Colon (tissue), 2 donors: ENCODE measurements at regions not wholly inside any gene's neighbourhood (a gene's known extent, or its start where the extent isn't known, plus 50 kb on each side); places are given as distances from the start of the nearest gene placed in this dataset.
"Not testable (repeated sequence)": the region's sequence is repeated elsewhere in the genome, so short reads cannot be mapped to it uniquely, and the experiment has no call there.

Experiments used
- FAIRE-seq: peaks from 2 replicates; lab custom pipeline; 2012; peaks lifted over from hg19 to GRCh38; lab: Jason Lieb, UNC
- donor health status: control.
- donor health status: control.

GRCh38 chr4:134490863-134491262 lies 289.3 kb upstream of the PABPC4L start:
- no peak for FAIRE-seq

- FAIRE-seq = not testable (repeated sequence)
Observed at GRCh38 chr4:134483514-134483913, 281.9 kb upstream of the PABPC4L start.

DNA sequence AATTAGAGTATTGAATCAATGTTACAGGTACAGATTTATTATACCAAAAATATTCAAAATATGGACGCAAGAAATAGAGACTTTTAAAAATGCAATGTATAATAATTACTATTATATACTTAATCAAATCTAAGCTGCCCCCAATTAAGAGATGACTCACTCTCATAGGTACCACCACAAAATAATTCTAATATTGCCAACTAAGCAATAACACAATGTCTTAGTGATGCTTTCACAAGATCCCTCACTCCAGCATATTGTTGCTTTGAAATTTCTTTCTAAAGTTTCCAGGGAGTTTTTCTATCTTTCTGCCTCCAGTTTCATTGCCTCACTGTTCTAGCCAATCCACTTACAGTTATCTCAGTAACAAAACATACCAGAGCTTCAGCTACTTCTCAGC lies 270.0 kb upstream of the PABPC4L start:
- FAIRE-seq = no peak

DNA sequence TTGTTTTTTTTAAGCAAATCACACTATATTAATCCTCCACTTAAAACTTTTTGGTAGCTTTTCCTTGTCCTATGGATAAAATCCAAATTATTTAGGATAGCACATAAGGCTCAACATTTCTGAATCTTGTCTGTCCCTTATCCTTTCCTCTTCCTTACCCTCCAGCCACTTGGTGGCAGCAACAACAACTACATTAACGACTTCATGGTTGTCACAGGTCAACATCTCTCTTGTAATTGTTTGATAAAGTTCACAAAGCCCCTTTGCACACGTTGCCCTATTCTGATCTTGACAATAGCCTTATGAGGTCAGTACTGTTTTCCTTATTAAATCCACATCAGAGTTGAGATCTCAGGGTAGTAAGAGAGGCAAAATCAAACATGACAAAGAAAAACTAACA lies 269.0 kb upstream of the PABPC4L start:
- no peak for FAIRE-seq

DNA sequence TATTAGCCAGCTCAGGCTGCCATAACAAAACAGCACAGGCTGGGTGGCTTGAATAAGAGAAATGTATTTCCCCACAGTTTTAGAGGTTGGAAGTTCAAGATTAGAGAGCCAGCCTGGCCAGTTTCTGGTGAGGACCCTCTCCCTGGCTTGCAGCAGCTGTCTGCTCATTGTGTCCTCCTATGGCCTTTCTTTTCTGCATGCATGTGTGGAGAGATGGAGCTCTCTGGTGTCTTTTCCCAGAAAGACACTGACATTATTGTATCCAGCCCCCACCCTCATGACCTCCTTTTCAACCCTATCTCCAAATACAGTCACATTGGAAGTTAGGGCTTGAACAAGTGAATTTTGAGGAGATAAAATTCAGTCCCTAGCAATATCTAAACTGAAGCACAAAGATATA lies 263.8 kb upstream of the PABPC4L start:
- no peak for FAIRE-seq

DNA sequence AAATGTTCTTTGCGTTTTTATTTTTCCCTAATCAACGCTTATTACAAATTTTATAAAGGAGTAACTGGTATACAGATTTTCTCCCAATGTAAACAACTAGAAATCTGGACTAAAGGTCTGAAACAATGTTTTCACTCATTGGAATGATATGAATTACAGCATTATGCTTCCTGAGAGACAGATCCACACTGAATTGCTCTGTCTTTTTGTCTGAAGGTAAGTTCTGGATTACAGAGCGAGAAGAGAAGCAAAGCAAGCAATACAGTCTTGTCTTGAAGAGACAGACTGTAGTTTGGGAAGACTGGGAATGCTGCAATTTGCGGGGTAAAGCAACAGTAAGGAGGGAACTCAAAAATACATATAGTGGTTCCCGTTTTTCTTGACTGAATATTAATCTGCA lies 262.2 kb upstream of the PABPC4L start:
- no peak for FAIRE-seq

DNA sequence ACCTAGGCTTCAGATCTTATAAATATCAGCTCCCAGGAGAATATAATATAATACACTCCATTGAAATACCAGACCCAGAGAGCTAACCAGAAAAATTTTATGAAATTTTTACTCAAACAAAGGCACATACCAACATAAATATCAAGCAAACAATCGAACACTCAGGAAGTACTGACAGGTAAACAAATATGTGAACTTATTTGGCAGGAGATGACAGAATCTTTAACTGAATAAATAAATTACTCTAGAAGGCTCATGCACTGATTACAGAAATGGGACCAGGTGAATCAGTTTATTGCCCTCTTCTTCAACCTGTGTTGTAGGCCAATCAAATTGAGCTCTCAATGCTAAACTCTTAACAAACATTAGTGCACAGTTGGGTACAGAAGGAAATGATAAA lies 225.2 kb upstream of the PABPC4L start:
- no peak for FAIRE-seq

DNA sequence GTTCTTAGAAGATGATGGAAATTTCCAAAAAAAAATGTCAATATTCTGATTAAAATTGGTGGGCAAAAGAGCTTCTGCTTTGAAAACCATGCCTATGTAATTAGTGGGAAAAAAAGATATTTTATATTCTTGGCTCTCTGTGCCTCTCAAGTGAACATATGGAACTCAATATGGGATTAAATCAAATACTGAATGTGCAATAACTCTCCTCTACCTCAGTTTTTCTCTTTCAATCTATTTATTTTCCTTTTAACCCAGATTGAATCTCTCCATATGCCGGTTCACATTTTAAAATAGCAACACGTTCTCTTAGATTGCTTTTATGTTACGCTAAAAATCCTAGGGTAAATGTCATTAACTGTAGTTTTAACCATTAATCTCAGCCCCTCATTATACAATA lies 224.2 kb upstream of the PABPC4L start:
- FAIRE-seq = no peak

GRCh38 chr4:134422776-134423175 lies 221.2 kb upstream of the PABPC4L start:
- FAIRE-seq = no peak

- no peak for FAIRE-seq
Observed at GRCh38 chr4:134421734-134422133, 220.1 kb upstream of the PABPC4L start.

- FAIRE-seq = no peak
Observed at GRCh38 chr4:134408897-134409296, 207.3 kb upstream of the PABPC4L start.

- FAIRE-seq = no peak
Observed at GRCh38 chr4:134401798-134402197, 200.2 kb upstream of the PABPC4L start.

GRCh38 chr4:134393592-134393991 lies 192.0 kb upstream of the PABPC4L start:
- no peak for FAIRE-seq

GRCh38 chr4:134390319-134390718 lies 188.7 kb upstream of the PABPC4L start:
- FAIRE-seq = no peak

DNA sequence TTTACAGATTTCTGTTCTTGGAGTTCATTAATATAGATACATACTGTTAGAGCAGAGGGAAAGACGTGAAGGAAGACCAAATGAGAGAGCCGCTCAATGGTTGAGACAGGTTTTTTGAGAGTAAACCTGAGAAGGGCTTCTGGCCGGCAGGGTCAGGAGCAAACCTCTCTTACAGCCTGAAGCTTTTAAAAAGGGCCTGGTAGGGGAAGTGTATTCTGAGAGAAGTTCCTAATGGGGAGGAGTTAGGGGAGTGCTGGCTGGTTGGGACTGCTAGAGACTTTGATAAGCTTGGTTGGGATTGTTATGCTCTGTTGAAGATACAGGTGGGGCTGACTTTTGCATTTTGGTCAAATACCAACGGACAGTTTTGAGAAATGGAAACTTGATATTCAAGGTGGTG lies 186.8 kb upstream of the PABPC4L start:
- FAIRE-seq = no peak

DNA sequence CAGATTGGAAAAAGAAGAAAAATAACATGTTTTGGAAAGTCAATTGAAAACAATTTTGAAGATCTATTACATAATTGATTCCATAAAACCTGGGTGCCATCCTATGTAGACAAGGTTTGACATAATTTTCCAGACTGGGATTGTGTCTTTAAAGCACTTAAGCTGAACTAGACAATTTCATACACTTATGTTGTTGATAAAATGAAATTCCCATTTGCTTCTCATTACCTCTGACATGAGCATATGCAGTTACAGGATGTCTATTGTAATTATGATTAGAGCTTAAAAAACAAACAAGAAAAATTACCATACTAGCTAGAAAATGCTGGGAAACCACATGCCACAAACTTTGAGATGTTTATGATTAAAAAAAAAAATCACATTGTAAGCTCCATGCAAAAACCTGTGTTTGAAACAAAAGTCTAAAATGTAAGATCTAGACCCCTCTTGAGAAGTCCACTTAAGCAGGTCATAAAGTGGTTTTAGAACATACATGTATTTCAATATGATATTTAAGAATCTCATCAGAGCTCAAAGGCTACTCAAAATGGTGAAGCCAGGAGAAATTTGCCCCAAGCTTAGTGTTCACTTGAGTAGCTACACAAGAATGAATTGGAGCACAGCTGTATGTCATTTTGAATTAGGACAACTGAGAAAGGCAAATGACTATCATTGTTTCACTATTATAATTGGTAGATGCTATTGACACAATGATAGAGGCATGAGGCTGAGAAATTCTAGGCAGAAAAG lies 181.1 kb upstream of the PABPC4L start:
- FAIRE-seq = no peak

DNA sequence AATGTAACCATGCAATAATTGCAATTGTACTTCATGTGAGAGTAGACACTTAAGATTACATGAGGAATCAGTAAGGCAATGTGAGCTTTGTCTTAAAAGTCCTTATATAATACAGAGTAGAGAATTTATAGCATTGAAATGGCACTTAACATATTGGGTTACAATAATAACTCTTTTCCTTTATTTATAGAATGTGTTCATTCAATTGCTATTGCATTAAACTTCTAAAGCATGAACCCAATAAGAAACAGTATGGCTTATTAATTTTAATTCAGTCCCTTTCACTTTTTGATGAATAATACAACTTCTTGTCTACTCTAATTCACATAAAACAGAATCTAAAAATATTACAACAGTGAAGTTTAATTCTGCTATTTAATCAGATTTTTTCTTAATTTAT lies 174.2 kb upstream of the PABPC4L start:
- no peak for FAIRE-seq

DNA sequence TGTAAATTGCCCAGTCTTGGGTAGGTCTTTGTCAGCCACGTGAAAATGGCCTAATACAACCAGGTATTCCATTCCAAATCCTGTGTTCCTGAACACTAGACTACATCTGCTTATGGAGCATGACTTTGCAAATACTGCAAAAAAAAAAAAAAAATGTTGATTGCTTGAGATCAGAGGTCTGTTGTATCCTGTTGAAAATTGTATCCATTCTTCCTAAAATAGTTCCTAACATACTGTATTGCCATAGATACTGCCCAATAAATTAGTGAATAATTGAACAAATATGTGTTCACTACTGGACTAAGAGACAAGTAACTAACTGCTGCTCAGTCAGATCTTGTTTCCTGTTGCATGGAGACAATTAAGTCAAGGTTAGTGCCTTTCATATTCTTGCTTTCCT lies 164.3 kb upstream of the PABPC4L start:
- no peak for FAIRE-seq

DNA sequence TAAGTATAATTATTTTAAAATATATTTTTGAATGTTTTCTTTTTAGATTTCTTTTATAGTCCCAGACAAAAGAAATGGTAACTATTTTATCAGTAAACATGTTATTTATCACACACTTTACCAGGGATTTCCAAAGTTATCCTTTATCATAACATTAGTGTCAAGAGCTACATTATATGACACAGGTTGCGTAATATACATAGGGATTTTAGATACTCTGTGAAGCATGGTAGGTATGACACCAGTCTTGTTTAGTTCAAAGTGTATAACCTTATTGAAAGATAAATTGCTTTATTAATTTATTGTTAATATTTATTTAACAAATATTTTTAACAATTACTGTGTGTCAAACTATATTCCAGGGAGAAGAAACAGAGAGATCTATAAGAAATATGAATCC lies 163.3 kb upstream of the PABPC4L start:
- peak; percentile 5 for FAIRE-seq

GRCh38 chr4:134345244-134345643 lies 143.7 kb upstream of the PABPC4L start:
- FAIRE-seq = no peak

DNA sequence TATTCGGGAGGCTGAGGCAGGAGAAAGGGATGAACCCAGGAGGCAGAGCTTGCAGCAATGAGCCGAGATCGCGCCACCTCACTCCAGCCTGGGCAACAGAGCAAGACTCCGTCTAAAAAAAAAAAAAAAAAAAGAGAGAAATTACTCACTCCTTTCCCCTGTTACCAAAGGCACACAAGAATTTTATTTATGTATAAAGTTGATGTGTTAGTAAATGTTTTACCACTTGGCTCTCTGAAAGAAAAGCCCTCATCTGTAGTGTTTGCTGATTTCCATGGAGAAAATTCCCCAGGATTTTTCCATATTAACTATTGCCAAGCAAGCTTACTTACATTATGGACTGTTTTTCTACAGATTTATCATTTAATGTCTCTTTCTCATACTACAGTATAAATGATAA lies 142.1 kb upstream of the PABPC4L start:
- FAIRE-seq = no peak

GRCh38 chr4:134343081-134343480 lies 141.5 kb upstream of the PABPC4L start:
- no peak for FAIRE-seq

DNA sequence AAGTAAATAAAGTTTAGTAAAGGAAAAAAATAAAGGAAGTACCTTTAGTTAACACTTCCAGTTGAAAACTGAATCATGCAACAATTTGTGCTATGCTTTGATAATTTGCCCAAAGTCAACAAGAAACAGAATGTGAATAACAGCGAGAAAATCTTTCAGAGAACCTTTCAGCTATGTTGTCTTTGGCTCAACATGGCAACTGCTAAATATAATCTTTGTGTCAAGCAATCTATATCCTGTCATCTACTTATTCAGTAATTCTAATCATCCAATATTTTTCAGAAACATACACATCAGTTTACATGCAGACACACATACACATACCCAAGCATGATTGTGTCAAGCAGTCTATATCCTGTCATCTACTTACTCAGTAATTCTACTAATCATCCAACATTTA lies 136.0 kb upstream of the PABPC4L start:
- no peak for FAIRE-seq

DNA sequence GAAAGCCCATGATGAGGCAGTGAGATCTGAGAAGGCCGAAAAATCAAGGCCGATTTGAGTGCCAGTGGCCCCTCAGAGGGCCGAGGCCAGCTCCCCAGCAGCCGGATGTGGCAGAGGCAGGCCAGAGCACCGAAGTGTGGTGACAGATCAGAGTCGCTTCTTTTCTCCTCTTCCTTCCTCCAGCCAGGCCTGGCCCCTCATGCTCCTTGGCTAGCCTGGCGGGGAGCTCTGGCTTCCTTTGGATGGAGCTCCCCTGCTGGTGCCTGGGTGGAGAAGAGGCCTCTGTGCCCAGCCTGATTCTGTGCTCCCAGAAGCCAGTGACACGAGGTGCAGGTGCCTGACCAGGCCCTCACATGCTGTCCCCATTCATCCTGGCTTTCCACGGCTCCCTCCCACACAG lies 127.2 kb upstream of the PABPC4L start:
- FAIRE-seq = no peak
